ENCODE measurements at regions not wholly inside any gene's neighbourhood (a gene's known extent, or its start where the extent isn't known, plus 50 kb on each side); places are given as distances from the start of the nearest gene placed in this dataset.

DNA sequence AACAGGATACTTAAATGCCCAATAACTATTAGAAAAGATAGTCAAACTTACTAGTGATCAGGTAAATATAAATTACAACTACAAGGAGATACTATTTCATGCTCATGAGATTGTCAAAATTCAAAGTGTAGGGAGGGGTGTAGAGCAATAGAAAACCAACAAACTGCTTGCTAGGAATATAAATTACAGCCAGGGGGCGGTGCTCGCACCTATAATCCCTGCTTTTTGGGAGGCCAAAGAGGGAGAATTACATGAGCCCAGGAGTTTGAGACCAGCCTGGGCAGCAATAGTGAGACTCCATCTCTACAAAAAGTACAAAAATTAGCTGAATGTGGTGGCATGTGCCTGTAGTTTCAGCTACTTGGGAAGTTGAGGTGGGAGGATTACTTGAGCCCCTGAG lies 556.5 kb upstream of the NR3C2 start:
- H3K36me3 ChIP-seq (replicated peaks in 1 of 2; ENCODE audit: control insufficient read depth in 1 of 2, insufficient read depth in 2 of 2, low read length in 1 of 2): no peaks in the 10 kb centered on the region
- CTCF ChIA-PET: no interaction called here
- 0% methylated on average over 2 of the region's 2 CpGs for WGBS (ENCODE audit: low lambda C conversion rate)
- POLR2A ChIA-PET: no interaction called here
- TF ChIP-seq RAD21 (IDR thresholded peaks at IDR 0.05; ENCODE audit: low read length) (peak; percentile 47), RFX5 (IDR thresholded peaks at IDR 0.05; ENCODE audit: low read length) (no peak), SMC3 (IDR thresholded peaks at IDR 0.05; ENCODE audit: low read depth, low read length) (peak; percentile 41), CTCF (IDR thresholded peaks at IDR 0.05) (peak; percentile 57)
- H3K9me2 ChIP-seq: no peaks in the 10 kb centered on the region
- no peaks in the 10 kb centered on the region for H3F3A ChIP-seq (replicated peaks; ENCODE audit: insufficient read depth)
- H3K4me2 ChIP-seq: no peak overlapping the region
- no peak overlapping the region for H3K27ac ChIP-seq (ENCODE audit: low read depth in 2 of 2, low read length in 1 of 2)
- no peak overlapping the region for H2AFZ ChIP-seq (ENCODE audit: low read depth)
- no peaks in the 10 kb centered on the region for H3K79me2 ChIP-seq (ENCODE audit: insufficient read depth)
- H4K20me1 ChIP-seq (ENCODE audit: insufficient read depth): no peaks in the 10 kb centered on the region
- H3K27me3 ChIP-seq (ENCODE audit: insufficient read depth): peaks cover 5% of the 10 kb centered on the region; the same call in 1 of the 2 replicates
- H3K4me1 ChIP-seq (ENCODE audit: control insufficient read depth in 1 of 2, insufficient read depth in 2 of 2, low read depth in 1 of 2, low read length in 1 of 2): no peaks in the 10 kb centered on the region
- H3K9ac ChIP-seq: no peak overlapping the region
- no peaks in the 10 kb centered on the region for H3K9me3 ChIP-seq
- no peak overlapping the region for H3K4me3 ChIP-seq (ENCODE audit: low read depth in 2 of 2, low read length in 1 of 2)
- DNase-seq: peak; percentile 1

DNA sequence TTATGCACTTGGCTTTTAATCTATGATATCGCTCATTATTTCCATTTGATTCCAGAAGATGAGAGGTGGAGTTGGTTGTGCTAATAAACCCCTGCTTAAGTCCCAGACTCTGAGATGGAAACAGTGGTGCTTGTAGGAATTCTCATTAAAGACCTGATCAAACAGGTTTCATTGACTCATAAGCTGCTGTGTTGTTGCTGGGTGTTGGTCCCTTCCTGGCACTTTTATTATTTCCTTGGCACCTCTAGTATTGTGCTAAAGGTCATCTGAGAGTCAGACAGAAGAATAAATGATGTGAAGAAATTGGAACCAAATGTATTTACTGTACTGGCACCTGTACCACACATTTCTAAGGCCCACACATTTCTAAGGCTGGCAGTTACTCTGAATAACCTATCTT lies 544.7 kb upstream of the NR3C2 start:
- Histone ChIP-seq H3K4me2 (no peak overlapping the region), H3K27ac (ENCODE audit: low read depth in 2 of 2, low read length in 1 of 2) (no peak overlapping the region), H3K9me2 (no peaks in the 10 kb centered on the region), H2AFZ (ENCODE audit: low read depth) (no peak overlapping the region), H3K27me3 (ENCODE audit: insufficient read depth) (no peaks in the 10 kb centered on the region), H4K20me1 (ENCODE audit: insufficient read depth) (no peaks in the 10 kb centered on the region), H3K9me3 (no peaks in the 10 kb centered on the region), H3K79me2 (ENCODE audit: insufficient read depth) (no peaks in the 10 kb centered on the region), H3K4me1 (ENCODE audit: control insufficient read depth in 1 of 2, insufficient read depth in 2 of 2, low read depth in 1 of 2, low read length in 1 of 2) (no peaks in the 10 kb centered on the region), H3K36me3 (replicated peaks in 1 of 2; ENCODE audit: control insufficient read depth in 1 of 2, insufficient read depth in 2 of 2, low read length in 1 of 2) (no peaks in the 10 kb centered on the region), H3F3A (replicated peaks; ENCODE audit: insufficient read depth) (no peaks in the 10 kb centered on the region), H3K9ac (no peak overlapping the region), H3K4me3 (ENCODE audit: low read depth in 2 of 2, low read length in 1 of 2) (no peak overlapping the region)
- ChIA-PET POLR2A (no interaction called here), CTCF (no interaction called here)
- 6% methylated on average over 1 of the region's 1 CpG for WGBS (ENCODE audit: low lambda C conversion rate)
- no peak for DNase-seq
- TF ChIP-seq GATA2 (CRISPR knock-in tag; IDR thresholded peaks at IDR 0.05) (no peak), RAD21 (IDR thresholded peaks at IDR 0.05; ENCODE audit: low read length) (no peak), MEF2A (IDR thresholded peaks at IDR 0.05; ENCODE audit: borderline replicate concordance, low read depth) (no peak), TCF12 (IDR thresholded peaks at IDR 0.05) (no peak), NRF1 (IDR thresholded peaks at IDR 0.05; ENCODE audit: low read depth, low read length) (no peak)
- TF ChIP-seq, protein P1, sequence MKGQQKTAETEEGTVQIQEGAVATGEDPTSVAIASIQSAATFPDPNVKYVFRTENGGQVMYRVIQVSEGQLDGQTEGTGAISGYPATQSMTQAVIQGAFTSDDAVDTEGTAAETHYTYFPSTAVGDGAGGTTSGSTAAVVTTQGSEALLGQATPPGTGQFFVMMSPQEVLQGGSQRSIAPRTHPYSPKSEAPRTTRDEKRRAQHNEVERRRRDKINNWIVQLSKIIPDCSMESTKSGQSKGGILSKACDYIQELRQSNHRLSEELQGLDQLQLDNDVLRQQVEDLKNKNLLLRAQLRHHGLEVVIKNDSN (IDR thresholded peaks at IDR 0.05; ENCODE audit: borderline replicate concordance, low read depth): no peak
- TF ChIP-seq, protein P2, sequence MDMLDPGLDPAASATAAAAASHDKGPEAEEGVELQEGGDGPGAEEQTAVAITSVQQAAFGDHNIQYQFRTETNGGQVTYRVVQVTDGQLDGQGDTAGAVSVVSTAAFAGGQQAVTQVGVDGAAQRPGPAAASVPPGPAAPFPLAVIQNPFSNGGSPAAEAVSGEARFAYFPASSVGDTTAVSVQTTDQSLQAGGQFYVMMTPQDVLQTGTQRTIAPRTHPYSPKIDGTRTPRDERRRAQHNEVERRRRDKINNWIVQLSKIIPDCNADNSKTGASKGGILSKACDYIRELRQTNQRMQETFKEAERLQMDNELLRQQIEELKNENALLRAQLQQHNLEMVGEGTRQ (IDR thresholded peaks at IDR 0.05; ENCODE audit: borderline replicate concordance, low read depth, low read length): no peak

All from SK-N-SH (cell line).